ENCODE measurements at regions not wholly inside any gene's neighbourhood (a gene's known extent, or its start where the extent isn't known, plus 50 kb on each side); places are given as distances from the start of the nearest gene placed in this dataset.

DNA sequence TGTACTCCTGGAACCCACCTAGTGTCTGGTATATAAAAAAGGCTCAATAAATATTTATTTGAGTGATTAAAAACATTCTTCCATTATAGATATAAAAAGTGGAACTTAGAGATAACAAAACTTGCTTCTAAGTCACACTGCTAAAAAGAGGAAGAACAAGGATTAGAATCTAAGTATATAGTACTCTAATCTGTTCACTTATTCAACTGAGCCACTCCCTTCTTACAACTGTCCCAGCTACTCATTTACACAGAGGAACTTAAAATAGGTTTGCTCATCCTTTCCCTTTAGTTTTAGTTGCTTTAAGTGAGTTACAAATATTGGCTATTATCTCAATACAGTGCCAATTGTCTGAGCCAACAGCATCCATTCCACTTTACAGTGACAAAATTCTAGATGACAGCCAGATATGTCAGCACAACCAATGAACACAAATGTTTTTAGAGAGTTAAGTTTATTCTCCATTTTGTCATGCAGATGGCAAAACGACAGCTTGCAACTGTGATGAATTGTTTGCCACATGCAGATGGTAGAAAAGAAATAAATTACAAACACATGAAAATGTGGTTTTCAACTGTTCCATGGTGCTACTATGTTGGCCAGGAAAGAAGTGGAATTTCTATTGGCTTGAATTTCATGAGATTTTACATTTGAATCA, 280.7 kb upstream of the ZC3H15 start:
- H3K4me3 ChIP-seq (ENCODE audit: low read depth, low read length) = no peak overlapping the region
- TF ChIP-seq, protein P1, sequence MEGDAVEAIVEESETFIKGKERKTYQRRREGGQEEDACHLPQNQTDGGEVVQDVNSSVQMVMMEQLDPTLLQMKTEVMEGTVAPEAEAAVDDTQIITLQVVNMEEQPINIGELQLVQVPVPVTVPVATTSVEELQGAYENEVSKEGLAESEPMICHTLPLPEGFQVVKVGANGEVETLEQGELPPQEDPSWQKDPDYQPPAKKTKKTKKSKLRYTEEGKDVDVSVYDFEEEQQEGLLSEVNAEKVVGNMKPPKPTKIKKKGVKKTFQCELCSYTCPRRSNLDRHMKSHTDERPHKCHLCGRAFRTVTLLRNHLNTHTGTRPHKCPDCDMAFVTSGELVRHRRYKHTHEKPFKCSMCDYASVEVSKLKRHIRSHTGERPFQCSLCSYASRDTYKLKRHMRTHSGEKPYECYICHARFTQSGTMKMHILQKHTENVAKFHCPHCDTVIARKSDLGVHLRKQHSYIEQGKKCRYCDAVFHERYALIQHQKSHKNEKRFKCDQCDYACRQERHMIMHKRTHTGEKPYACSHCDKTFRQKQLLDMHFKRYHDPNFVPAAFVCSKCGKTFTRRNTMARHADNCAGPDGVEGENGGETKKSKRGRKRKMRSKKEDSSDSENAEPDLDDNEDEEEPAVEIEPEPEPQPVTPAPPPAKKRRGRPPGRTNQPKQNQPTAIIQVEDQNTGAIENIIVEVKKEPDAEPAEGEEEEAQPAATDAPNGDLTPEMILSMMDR (conservative IDR thresholded peaks at IDR 0.05; ENCODE audit: low read depth, low read length) = no peak
- no peak for DNase-seq (ENCODE audit: low read depth)

DNA sequence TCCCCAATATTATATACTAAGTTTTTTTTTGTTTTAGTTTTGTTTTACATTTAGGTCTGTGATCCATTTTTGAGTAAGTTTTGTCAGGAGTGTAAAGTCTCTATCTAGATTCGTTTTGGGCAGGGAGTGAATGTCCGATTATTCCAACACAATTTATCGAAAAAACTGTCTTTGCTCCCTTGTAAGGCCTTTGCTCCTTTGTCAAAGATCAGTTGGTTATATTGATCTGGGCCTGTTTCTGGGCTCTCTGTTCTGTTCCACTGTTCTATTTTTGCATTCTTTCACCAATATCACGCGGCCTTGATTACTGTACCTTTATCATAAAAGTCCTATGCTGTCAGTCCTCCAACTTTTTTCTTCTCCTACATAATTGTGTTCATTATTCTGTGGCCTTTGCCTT, 276.5 kb upstream of the ZC3H15 start:
- DNase-seq (ENCODE audit: low read depth) = no peak
- H3K4me3 ChIP-seq (ENCODE audit: low read depth, low read length) = no peak overlapping the region
- TF ChIP-seq, protein P1 (conservative IDR thresholded peaks at IDR 0.05; ENCODE audit: low read depth, low read length) = no peak

- no peak for DNase-seq (ENCODE audit: low read depth)
- TF ChIP-seq, protein P1 (conservative IDR thresholded peaks at IDR 0.05; ENCODE audit: low read depth, low read length) = no peak
- H3K4me3 ChIP-seq (ENCODE audit: low read depth, low read length) = no peak overlapping the region
Observed at GRCh38 chr2:186220409-186220808, 265.7 kb upstream of the ZC3H15 start.

DNA sequence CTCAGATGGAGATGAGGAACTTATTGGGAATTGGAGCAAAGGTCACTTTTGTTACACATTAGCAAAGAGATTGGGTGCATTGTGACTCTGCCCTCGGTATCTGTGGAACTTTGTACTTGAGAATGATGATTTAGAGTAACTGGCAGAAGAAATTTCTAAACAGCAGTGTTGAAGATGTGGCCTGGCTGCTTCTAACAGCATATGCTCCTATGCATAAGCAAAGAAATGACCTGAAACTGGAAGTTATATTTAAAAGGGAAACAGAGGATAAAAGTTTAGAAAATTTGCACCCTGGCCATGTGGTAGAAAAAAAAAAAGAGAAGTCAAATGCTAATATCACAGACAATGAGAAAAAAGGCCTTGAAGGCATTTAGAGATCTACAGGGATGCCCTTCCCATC, 256.8 kb upstream of the ZC3H15 start:
- no peak for DNase-seq (ENCODE audit: low read depth)
- H3K4me3 ChIP-seq (ENCODE audit: low read depth, low read length) = no peak overlapping the region
- TF ChIP-seq, protein P1 (conservative IDR thresholded peaks at IDR 0.05; ENCODE audit: low read depth, low read length) = no peak

GRCh38 chr2:186241874-186242273, 244.2 kb upstream of the ZC3H15 start:
- no peak overlapping the region for H3K4me3 ChIP-seq (ENCODE audit: low read depth, low read length)
- TF ChIP-seq, protein P1 (conservative IDR thresholded peaks at IDR 0.05; ENCODE audit: low read depth, low read length) = no peak
- DNase-seq (ENCODE audit: low read depth) = no peak

DNA sequence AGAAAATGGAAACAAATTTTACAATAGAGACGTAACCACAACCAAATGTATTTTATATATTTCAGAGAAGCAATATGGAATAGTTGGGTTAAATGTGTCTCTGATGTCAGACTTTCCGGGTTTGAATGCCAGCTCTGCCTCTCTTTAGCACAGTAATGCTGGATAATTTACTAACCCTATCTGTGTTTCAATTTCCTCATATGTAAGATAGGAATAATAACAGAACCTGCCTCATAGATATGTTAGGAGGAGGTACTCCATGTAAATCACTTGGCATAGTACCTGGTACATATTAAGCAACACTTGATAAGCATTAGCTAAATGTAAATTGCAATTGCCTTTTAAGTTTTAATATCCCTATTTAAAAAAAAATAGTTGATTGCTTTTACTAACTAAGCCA, 231.3 kb upstream of the ZC3H15 start:
- H3K4me3 ChIP-seq (ENCODE audit: low read depth, low read length) = no peak overlapping the region
- TF ChIP-seq, protein P1 (conservative IDR thresholded peaks at IDR 0.05; ENCODE audit: low read depth, low read length) = no peak
- no peak for DNase-seq (ENCODE audit: low read depth)

DNA sequence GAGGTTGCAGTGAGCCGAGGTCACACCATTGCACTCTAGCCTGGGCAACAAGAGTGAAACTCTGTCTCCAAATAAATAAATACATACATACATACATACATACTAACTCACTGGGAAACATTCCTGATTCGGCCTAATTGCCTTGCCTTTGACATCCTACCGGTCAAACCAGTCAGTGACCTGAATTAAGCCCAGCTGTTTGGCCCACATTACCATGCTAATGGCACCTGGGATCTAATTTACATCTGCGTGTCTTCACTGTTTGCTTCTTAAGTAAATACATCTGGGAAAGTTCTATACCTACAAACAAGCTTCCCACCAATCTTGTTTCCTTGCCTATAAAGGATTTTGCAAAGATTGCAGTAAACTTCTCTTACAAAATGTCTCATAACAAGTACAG, 230.2 kb upstream of the ZC3H15 start:
- no peak overlapping the region for H3K4me3 ChIP-seq (ENCODE audit: low read depth, low read length)
- TF ChIP-seq, protein P1 (conservative IDR thresholded peaks at IDR 0.05; ENCODE audit: low read depth, low read length) = no peak
- no peak for DNase-seq (ENCODE audit: low read depth)
